ENCODE measurements at regions not wholly inside any gene's neighbourhood (a gene's known extent, or its start where the extent isn't known, plus 50 kb on each side); places are given as distances from the start of the nearest gene placed in this dataset.
"Not testable (repeated sequence)": the region's sequence is repeated elsewhere in the genome, so short reads cannot be mapped to it uniquely, and the experiment has no call there.

DNA sequence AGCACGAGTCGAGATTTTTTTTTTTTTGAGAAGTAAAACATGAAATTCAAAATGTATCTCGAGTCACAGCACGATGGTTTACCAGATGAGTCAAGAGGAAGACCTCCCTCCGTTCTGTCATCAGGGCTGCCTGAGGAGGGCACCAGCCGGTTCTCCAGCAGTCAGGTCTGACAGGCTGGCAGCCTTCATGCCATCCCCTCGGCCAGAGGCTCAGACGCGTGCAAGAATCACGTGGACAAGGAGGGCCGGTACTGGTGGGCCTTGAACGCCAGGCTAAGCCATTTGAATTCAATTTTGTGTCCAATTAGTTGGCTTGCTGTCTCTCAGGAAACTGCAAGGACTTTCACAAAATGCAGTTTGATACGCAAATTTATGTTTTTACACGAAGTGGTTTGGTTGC is 1412.2 kb downstream of the BRD1 start:
- in situ Hi-C loops (cut with HindIII; ENCODE audit: low sequenced_read_pairs) = no loop called here
- no peak overlapping the region for H3K4me3 ChIP-seq (ENCODE audit: low read depth, low read length)
- no peak for DNase-seq (ENCODE audit: low read depth)
- TF ChIP-seq, protein P1, sequence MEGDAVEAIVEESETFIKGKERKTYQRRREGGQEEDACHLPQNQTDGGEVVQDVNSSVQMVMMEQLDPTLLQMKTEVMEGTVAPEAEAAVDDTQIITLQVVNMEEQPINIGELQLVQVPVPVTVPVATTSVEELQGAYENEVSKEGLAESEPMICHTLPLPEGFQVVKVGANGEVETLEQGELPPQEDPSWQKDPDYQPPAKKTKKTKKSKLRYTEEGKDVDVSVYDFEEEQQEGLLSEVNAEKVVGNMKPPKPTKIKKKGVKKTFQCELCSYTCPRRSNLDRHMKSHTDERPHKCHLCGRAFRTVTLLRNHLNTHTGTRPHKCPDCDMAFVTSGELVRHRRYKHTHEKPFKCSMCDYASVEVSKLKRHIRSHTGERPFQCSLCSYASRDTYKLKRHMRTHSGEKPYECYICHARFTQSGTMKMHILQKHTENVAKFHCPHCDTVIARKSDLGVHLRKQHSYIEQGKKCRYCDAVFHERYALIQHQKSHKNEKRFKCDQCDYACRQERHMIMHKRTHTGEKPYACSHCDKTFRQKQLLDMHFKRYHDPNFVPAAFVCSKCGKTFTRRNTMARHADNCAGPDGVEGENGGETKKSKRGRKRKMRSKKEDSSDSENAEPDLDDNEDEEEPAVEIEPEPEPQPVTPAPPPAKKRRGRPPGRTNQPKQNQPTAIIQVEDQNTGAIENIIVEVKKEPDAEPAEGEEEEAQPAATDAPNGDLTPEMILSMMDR (IDR thresholded peaks at IDR 0.05; ENCODE audit: low read depth, low read length, missing control alignments) = no peak

DNA sequence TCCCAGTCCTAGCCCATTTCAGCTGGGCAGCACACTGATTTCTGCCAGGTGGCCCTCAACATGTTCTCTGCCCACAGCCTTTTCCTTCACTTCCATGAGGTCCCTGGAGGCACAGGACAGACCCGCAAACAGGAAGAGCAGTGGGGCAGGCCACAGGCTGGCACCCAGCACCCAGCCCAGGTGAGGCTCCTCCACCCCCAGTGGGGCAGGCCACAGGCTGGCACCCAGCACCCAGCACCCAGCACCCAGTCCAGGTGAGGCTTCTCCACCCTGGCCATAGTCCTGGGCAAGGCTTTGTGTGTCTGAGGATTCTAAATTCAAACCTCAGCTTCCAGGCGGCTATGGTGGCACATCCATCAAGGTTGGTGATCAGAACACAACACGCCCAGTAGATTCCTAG is 1413.0 kb downstream of the BRD1 start:
- TF ChIP-seq, protein P1 (IDR thresholded peaks at IDR 0.05; ENCODE audit: low read depth, low read length, missing control alignments) = no peak
- no peak for DNase-seq (ENCODE audit: low read depth)
- H3K4me3 ChIP-seq (ENCODE audit: low read depth, low read length) = no peak overlapping the region
- in situ Hi-C loops (cut with HindIII; ENCODE audit: low sequenced_read_pairs) = no loop called here

DNA sequence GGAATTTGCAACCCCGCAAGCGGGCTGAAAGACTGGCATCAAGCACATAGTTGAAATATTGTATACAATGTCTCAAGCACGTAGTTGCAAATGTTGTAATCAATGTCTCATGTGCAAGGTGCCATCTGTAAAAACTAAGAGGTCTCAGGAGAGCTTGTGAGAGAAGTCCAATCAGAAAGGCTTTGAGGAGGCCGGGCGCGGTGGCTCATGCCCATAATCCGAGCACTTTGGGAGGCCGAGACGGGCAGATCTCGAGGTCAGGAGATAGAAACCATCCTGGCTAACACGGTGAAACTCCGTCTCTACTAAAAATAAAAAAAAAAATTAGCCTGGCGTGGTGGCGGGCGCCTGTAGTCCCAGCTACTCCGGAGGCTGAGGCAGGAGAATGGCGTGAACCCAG is 1414.7 kb downstream of the BRD1 start:
- DNase-seq (ENCODE audit: low read depth); in situ Hi-C loops (cut with HindIII; ENCODE audit: low sequenced_read_pairs); H3K4me3 ChIP-seq (ENCODE audit: low read depth, low read length): not testable (repeated sequence)

DNA sequence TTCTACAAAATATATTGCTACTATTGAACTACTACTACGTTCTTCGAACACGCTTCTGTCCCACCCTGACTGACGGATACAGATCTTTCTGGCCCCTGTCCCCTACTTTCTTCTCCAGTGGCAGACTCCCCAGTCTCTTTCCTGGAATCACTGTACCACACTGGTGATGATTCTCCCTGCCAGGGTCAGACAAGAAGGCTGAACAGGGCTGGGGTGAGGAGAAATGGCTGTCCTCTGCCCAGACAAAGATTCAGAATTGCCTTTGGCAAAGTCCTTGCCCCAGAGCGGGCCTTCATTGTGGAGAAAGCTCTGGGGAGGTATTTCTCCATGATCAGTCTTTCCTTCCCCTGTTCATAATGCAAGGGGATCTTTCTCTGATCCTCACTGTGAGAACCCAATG is 1417.1 kb downstream of the BRD1 start:
- TF ChIP-seq, protein P1 (IDR thresholded peaks at IDR 0.05; ENCODE audit: low read depth, low read length, missing control alignments) = no peak
- DNase-seq (ENCODE audit: low read depth) = no peak
- in situ Hi-C loops (cut with HindIII; ENCODE audit: low sequenced_read_pairs) = no loop called here
- no peak overlapping the region for H3K4me3 ChIP-seq (ENCODE audit: low read depth, low read length)

DNA sequence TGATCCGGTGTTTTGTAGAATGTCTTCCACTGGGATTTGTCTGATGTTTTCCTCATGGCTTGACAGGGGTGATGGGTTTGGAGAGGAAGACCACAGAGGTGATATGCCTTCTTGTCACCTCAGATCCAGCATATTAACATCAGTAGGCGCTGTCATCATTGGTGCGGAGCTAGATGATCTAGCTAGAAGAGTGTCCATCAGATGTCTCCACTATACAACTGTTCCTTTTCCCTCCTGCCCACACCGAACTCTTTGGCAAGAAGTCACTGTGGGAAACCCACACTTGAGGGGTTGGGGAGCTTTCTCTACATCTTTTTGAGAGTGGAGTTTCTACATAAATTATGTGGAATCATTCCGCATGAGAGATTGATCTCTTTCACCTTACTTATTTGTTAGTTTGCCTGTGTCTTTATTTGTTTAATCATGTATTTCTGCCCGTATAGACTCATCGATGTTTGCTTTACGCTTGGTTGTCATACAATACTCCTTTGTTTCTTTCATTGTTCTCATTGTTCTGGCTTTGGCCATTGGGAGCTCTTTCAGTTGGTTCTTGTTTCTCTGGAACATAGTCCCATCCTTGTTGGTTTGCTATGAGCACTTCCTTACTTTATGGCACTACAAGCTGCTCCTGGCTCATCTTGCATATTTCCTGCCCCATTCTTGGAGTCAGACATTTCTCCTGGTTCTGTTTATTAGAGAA is 1420.3 kb downstream of the BRD1 start:
- TF ChIP-seq, protein P1 (IDR thresholded peaks at IDR 0.05; ENCODE audit: low read depth, low read length, missing control alignments) = no peak
- DNase-seq (ENCODE audit: low read depth) = no peak
- H3K4me3 ChIP-seq (ENCODE audit: low read depth, low read length) = no peak overlapping the region
- in situ Hi-C loops (cut with HindIII; ENCODE audit: low sequenced_read_pairs) = no loop called here

DNA sequence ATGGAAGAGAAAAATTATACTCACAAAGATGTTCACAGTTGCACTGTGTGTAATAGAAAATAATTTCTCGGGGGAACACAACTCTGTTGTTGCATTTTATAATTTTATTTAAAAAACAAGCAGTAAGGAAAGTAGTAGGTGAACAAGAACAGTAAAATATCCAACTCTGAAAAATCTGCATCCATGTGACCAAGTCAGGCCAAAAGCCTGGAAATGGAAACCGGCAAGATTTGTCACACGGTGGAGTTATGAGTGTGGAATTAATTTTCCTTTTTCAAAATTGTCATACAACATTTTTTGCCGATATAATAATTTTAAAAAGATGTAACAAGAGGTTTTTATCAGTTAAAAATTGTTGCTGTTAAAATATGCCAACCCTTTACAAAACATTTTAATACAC is 1421.5 kb downstream of the BRD1 start:
- TF ChIP-seq, protein P1 (IDR thresholded peaks at IDR 0.05; ENCODE audit: low read depth, low read length, missing control alignments) = no peak
- in situ Hi-C loops (cut with HindIII; ENCODE audit: low sequenced_read_pairs) = no loop called here
- no peak overlapping the region for H3K4me3 ChIP-seq (ENCODE audit: low read depth, low read length)
- DNase-seq (ENCODE audit: low read depth) = no peak

DNA sequence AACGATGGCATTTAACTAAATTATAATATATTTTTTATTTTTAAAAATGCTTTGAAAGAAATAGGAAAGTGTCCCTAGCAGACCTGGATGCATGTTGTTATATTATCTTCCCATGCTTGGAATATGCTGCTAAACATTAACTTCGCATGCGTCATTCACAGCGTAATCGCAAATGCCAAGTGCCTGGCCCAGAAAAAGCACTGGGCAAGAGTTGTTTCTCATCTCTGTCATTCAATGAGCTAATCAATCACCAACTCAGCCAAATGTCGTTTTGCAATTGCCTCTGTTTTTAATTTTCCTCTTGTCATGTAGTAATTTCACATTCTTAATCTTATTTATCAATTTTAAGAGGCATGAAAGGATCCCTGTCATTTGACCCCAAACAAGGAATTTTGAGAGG is 1421.9 kb downstream of the BRD1 start:
- DNase-seq (ENCODE audit: low read depth) = no peak
- no peak overlapping the region for H3K4me3 ChIP-seq (ENCODE audit: low read depth, low read length)
- TF ChIP-seq, protein P1 (IDR thresholded peaks at IDR 0.05; ENCODE audit: low read depth, low read length, missing control alignments) = no peak
- in situ Hi-C loops (cut with HindIII; ENCODE audit: low sequenced_read_pairs) = no loop called here
